IMR-90 (cell line): ENCODE measurements at regions not wholly inside any gene's neighbourhood (a gene's known extent, or its start where the extent isn't known, plus 50 kb on each side); places are given as distances from the start of the nearest gene placed in this dataset.

ENCODE experiments used
- ATAC-seq: fragments of 200-7000 bp; cut with Tn5 transposase; 2 replicates; pipeline ENCODE4 v1.9.1; 2020; ENCODE audit warnings: low read depth, mild to moderate bottlenecking, moderate library complexity
- BruUV-seq: library from RNA; stranded (reverse); fragments of 400-500 nt; replicated peaks from 2 replicates; lab custom pipeline; 2021; lab: Mats Ljungman, UMichigan
- CTCF ChIA-PET: fragments of 300-600 bp; formaldehyde crosslinking; extraction: SDS; loops from one replicate; lab custom pipeline; 2021; ENCODE audit warnings: antibody characterized with exemption; lab: Yijun Ruan, JAX
- POLR2A ChIA-PET: fragments of 300-600 bp; sonication (Branson Sonifier 250); formaldehyde crosslinking; loops from one replicate; lab custom pipeline; 2022; ENCODE audit warnings: antibody characterized with exemption; ENCODE audit not compliant: unreplicated experiment; lab: Charles Lee
- DNase-seq: peaks from one replicate; pipeline ENCODE4 v3.0.0; 2013
- H2AFZ ChIP-seq: replicated peaks from 2 replicates; pipeline ENCODE3; 2013; ENCODE audit warnings: low read length, mild to moderate bottlenecking; ENCODE audit not compliant: poor library complexity
- H2AK5ac ChIP-seq: 2 replicates; pipeline ENCODE4 v1.6.1; 2013; ENCODE audit warnings: low read depth, low read length, inconsistent platforms
- H2AK9ac ChIP-seq: replicated peaks from 2 replicates; pipeline ENCODE3; 2013; ENCODE audit warnings: mild to moderate bottlenecking, low read depth, low read length, moderate library complexity; ENCODE audit not compliant: poor library complexity
- H2BK120ac ChIP-seq: 2 replicates; pipeline ENCODE4 v1.6.1; 2013; ENCODE audit warnings: low read depth, low read length, inconsistent platforms
- H2BK15ac ChIP-seq: 3 replicates; pipeline ENCODE4 v1.6.1; 2013; ENCODE audit warnings: low read depth, low read length, inconsistent platforms
- H2BK20ac ChIP-seq: 2 replicates; pipeline ENCODE4 v1.6.1; 2013; ENCODE audit warnings: low read depth, mild to moderate bottlenecking, inconsistent platforms, low read length, moderate library complexity
- H2BK5ac ChIP-seq: 2 replicates; pipeline ENCODE4 v1.6.1; 2013; ENCODE audit warnings: mild to moderate bottlenecking, low read depth, low read length, inconsistent platforms; ENCODE audit not compliant: poor library complexity, severe bottlenecking
- H3K14ac ChIP-seq: replicated peaks from 2 replicates; pipeline ENCODE4 v1.6.1; 2013; ENCODE audit warnings: low read depth, low read length, inconsistent platforms
- H3K18ac ChIP-seq: 2 replicates; pipeline ENCODE4 v1.6.1; 2013; ENCODE audit warnings: low read depth, low read length, control low read depth
- H3K23ac ChIP-seq: 2 replicates; pipeline ENCODE4 v1.6.1; 2013; ENCODE audit warnings: low read depth, low read length, inconsistent platforms
- H3K27ac ChIP-seq: 2 replicates; pipeline ENCODE4 v1.5.1; 2013; ENCODE audit warnings: mild to moderate bottlenecking, control low read depth, low read length; ENCODE audit not compliant: insufficient read depth
- H3K27me3 ChIP-seq: 2 replicates; pipeline ENCODE4 v1.6.1; 2013; ENCODE audit warnings: low read length; ENCODE audit not compliant: control insufficient read depth, insufficient read depth
- H3K36me3 ChIP-seq: 2 replicates; pipeline ENCODE4 v1.6.1; 2013; ENCODE audit warnings: low read length, mixed read lengths; ENCODE audit not compliant: control insufficient read depth, insufficient read depth
- H3K4ac ChIP-seq: 2 replicates; pipeline ENCODE4 v1.6.1; 2013; ENCODE audit warnings: low read depth, low read length, inconsistent platforms
- H3K4me1 ChIP-seq: 2 replicates; pipeline ENCODE4 v1.6.1; 2013; ENCODE audit warnings: low read length, mixed read lengths; ENCODE audit not compliant: control insufficient read depth, insufficient read depth
- H3K4me2 ChIP-seq: 2 replicates; pipeline ENCODE4 v1.6.1; 2013; ENCODE audit warnings: low read depth, mild to moderate bottlenecking, control low read depth, low read length, moderate library complexity
- H3K4me3 ChIP-seq: 2 replicates; pipeline ENCODE4 v1.5.1; 2013; ENCODE audit warnings: low read depth, mild to moderate bottlenecking, control low read depth, low read length, moderate library complexity; ENCODE audit not compliant: insufficient read depth
- H3K56ac ChIP-seq: 2 replicates; pipeline ENCODE4 v1.6.1; 2013; ENCODE audit warnings: low read length, inconsistent platforms; ENCODE audit not compliant: insufficient read depth; ENCODE audit errors: extremely low read depth
- H3K79me1 ChIP-seq, 2 experiments: 2 replicates each; pipeline ENCODE4 v1.6.1; 2013; ENCODE audit warnings: low read length in 2 of 2, inconsistent platforms in 1 of 2, low read depth in 1 of 2
- H3K9ac ChIP-seq: 2 replicates; pipeline ENCODE4 v1.6.1; 2013; ENCODE audit warnings: low read depth, low read length, control low read depth
- H3K9me1 ChIP-seq: 2 replicates; pipeline ENCODE4 v1.6.1; 2013; ENCODE audit warnings: low read length, inconsistent platforms; ENCODE audit not compliant: insufficient read depth
- H3K9me3 ChIP-seq: 2 replicates; pipeline ENCODE4 v1.6.1; 2013; ENCODE audit warnings: low read length; ENCODE audit not compliant: control insufficient read depth, insufficient read depth
- H4K20me1 ChIP-seq: 2 replicates; pipeline ENCODE4 v1.6.1; 2013; ENCODE audit warnings: low read length, inconsistent platforms; ENCODE audit not compliant: insufficient read depth
- H4K5ac ChIP-seq: 2 replicates; pipeline ENCODE4 v1.6.1; 2013; ENCODE audit warnings: mild to moderate bottlenecking, low read depth, low read length, control low read depth
- H4K8ac ChIP-seq, 2 experiments: 2 replicates each; pipeline ENCODE4 v1.6.1; 2013; ENCODE audit warnings: low read depth in 2 of 2, low read length in 2 of 2, control low read depth in 1 of 2, inconsistent platforms in 1 of 2
- H4K91ac ChIP-seq: 2 replicates; pipeline ENCODE4 v1.6.1; 2013; ENCODE audit warnings: low read depth, low read length, inconsistent platforms; ENCODE audit not compliant: insufficient read depth
- BHLHE40 ChIP-seq: fragments of 150-350 bp; IDR thresholded peaks from 2 replicates; pipeline ENCODE4 v1.6.1; 2016; ENCODE audit warnings: mild to moderate bottlenecking, low read depth, low read length
- CEBPB ChIP-seq: IDR thresholded peaks from 2 replicates; pipeline ENCODE4 v1.6.1; 2012; ENCODE audit warnings: low read depth, low read length, improper control_type of control experiment
- CHD1 ChIP-seq: IDR thresholded peaks from 2 replicates; pipeline ENCODE4 v1.6.1; 2012; ENCODE audit warnings: low read depth, low read length, improper control_type of control experiment
- CTCF ChIP-seq: conservative IDR thresholded peaks from 2 replicates; pipeline ENCODE4 v1.5.1; 2012; ENCODE audit warnings: mild to moderate bottlenecking, low read depth, low read length, improper control_type of control experiment
- ELK1 ChIP-seq: fragments of 150-350 bp; IDR thresholded peaks from 2 replicates; pipeline ENCODE4 v1.6.1; 2016; ENCODE audit warnings: low read depth, mild to moderate bottlenecking, low read length, moderate library complexity, borderline replicate concordance
- FOS ChIP-seq: fragments of 150-350 bp; IDR thresholded peaks from 2 replicates; pipeline ENCODE4 v1.6.1; 2016; ENCODE audit warnings: low read depth, low read length
- MAFK ChIP-seq: IDR thresholded peaks from 2 replicates; pipeline ENCODE4 v1.6.1; 2012; ENCODE audit warnings: low read depth, low read length, improper control_type of control experiment
- MAZ ChIP-seq: IDR thresholded peaks from 2 replicates; pipeline ENCODE4 v1.6.1; 2012; ENCODE audit warnings: low read depth, mild to moderate bottlenecking, low read length, improper control_type of control experiment, moderate library complexity, borderline replicate concordance
- MXI1 ChIP-seq: IDR thresholded peaks from 2 replicates; pipeline ENCODE4 v1.6.1; 2012; ENCODE audit warnings: low read depth, mild to moderate bottlenecking, low read length, moderate library complexity, borderline replicate concordance
- NFE2L2 ChIP-seq: fragments of 150-350 bp; IDR thresholded peaks from 2 replicates; pipeline ENCODE4 v1.6.1; 2016; ENCODE audit warnings: low read depth, mild to moderate bottlenecking, low read length
- POLR2A ChIP-seq: IDR thresholded peaks from 2 replicates; pipeline ENCODE4 v1.6.1; 2012; ENCODE audit warnings: mild to moderate bottlenecking, low read depth, low read length
- RAD21 ChIP-seq: IDR thresholded peaks from 2 replicates; pipeline ENCODE4 v1.6.1; 2012; ENCODE audit warnings: low read length, improper control_type of control experiment
- RCOR1 ChIP-seq: IDR thresholded peaks from 2 replicates; pipeline ENCODE4 v1.6.1; 2012; ENCODE audit warnings: mild to moderate bottlenecking, low read length, improper control_type of control experiment; ENCODE audit not compliant: insufficient replicate concordance
- RFX5 ChIP-seq: IDR thresholded peaks from 2 replicates; pipeline ENCODE4 v1.8.0; 2012; ENCODE audit warnings: low read depth, mild to moderate bottlenecking, low read length, moderate library complexity
- SMC3 ChIP-seq: fragments of 150-350 bp; IDR thresholded peaks from 2 replicates; pipeline ENCODE4 v1.6.1; 2016; ENCODE audit warnings: low read depth, mild to moderate bottlenecking, antibody characterized with exemption, low read length, moderate library complexity
- USF2 ChIP-seq: fragments of 150-350 bp; IDR thresholded peaks from 2 replicates; pipeline ENCODE4 v1.6.1; 2017; ENCODE audit warnings: mild to moderate bottlenecking, antibody characterized with exemption, low read length, low read depth
- WGBS, 2 experiments: methylation state at CpG; one replicate each; pipeline versions ENCODE4 v1.1.5 to v1.1.7; 2013; ENCODE audit warnings: missing lambda C conversion rate in 2 of 2; ENCODE audit not compliant: insufficient read length in 1 of 2; ENCODE audit errors: extremely low coverage in 2 of 2; 5-methylcytosine and 5-hydroxymethylcytosine counted together
- dilution Hi-C: fragments of 300-500 bp; cut with HindIII; formaldehyde crosslinking; loops from one replicate; pipeline ENCODE4 v1.14.3; 2018; ENCODE audit warnings: low sequenced_read_pairs; ENCODE audit not compliant: unreplicated experiment
- in situ Hi-C: fragments of 300-500 bp; cut with MboI; formaldehyde crosslinking; loops from 3 replicates; pipeline ENCODE4 v1.14.3; 2019; ENCODE audit warnings: low sequenced_read_pairs, inconsistent platforms, mixed read lengths
- intact Hi-C: fragments of 100-400 bp; cut with micrococcal nuclease; formaldehyde crosslinking; loops from 2 replicates; pipeline ENCODE4 v1.10.0; 2022

DNA sequence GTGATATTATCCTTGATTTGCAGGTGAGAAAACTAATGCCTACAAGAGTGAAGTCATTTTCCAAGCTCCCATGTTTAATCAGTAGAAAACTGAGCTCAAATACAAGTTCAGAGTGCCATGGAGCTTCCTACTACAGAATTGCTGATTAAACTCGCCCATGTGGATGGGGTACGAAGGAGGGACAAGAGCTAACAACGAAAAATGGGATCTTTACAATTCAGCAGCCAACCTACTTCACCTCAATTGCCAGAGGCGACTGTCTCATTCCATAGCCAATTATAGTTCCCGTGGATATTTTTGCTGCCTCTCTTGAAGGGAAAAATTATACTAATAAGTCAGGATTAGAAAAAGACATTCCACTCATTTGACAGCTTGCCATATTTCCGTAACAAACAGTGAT lies 1155.1 kb downstream of the OLFM4 start:
- H2BK15ac ChIP-seq = no peak overlapping the region
- in situ Hi-C loops = no loop called here
- ChIA-PET CTCF (no interaction called here), POLR2A (no interaction called here)
- H2AK9ac ChIP-seq = no peak overlapping the region
- H3K9me3 ChIP-seq = no peaks in the 10 kb centered on the region; the same call in 1 of the 2 replicates
- H4K20me1 ChIP-seq = no peaks in the 10 kb centered on the region
- no peak overlapping the region for H2BK120ac ChIP-seq
- no peak overlapping the region for H3K27ac ChIP-seq
- dilution Hi-C loops = no loop called here
- no peak overlapping the region for H2BK20ac ChIP-seq
- H3K36me3 ChIP-seq = no peaks in the 10 kb centered on the region
- ATAC-seq (no peak), DNase-seq (no peak)
- H2AFZ ChIP-seq = no peak overlapping the region
- no peak overlapping the region for H2AK5ac ChIP-seq
- H3K27me3 ChIP-seq = no peaks in the 10 kb centered on the region
- H4K8ac ChIP-seq = no peak overlapping the region
- H4K5ac ChIP-seq = no peak overlapping the region
- no peak overlapping the region for H3K56ac ChIP-seq
- no peak overlapping the region for H2BK5ac ChIP-seq
- TF ChIP-seq SMC3 (no peak), RAD21 (no peak), FOS (no peak), RFX5 (no peak), ELK1 (no peak), NFE2L2 (no peak), CTCF (no peak), RCOR1 (no peak), MXI1 (no peak), POLR2A (no peak), CEBPB (no peak), MAZ (no peak), BHLHE40 (no peak), MAFK (no peak), USF2 (no peak), CHD1 (no peak)
- H3K4ac ChIP-seq = no peak overlapping the region
- no peak overlapping the region for H3K14ac ChIP-seq
- H3K4me2 ChIP-seq = no peak overlapping the region
- H4K91ac ChIP-seq = no peak overlapping the region
- no peak overlapping the region for H3K4me3 ChIP-seq
- no peak overlapping the region for H3K18ac ChIP-seq
- no TSS peak for BruUV-seq
- WGBS, 2 experiments = no CpG with 5 or more reads among the region's 6 CpGs
- no peaks in the 10 kb centered on the region for H3K9me1 ChIP-seq
- no peaks in the 10 kb centered on the region for H3K79me1 ChIP-seq
- no peaks in the 10 kb centered on the region for H3K4me1 ChIP-seq
- H3K23ac ChIP-seq = no peak overlapping the region
- no peak overlapping the region for H3K9ac ChIP-seq
- intact Hi-C loops = no loop called here
